NCI-H226 (cell line): ENCODE measurements at regions not wholly inside any gene's neighbourhood (a gene's known extent, or its start where the extent isn't known, plus 50 kb on each side); places are given as distances from the start of the nearest gene placed in this dataset.
"Not testable (repeated sequence)": the region's sequence is repeated elsewhere in the genome, so short reads cannot be mapped to it uniquely, and the experiment has no call there.

Source experiments
- DNase-seq: peaks from one replicate; pipeline ENCODE4 v3.0.0-alpha.2; 2015

GRCh38 chr5:8481007-8481406 lies 612.1 kb downstream of the MTRR start:
- DNase-seq: no peak

- DNase-seq: no peak
These were observed 622.3 kb downstream of the MTRR start for GRCh38 chr5:8491254-8491653.

GRCh38 chr5:8493176-8493575 lies 624.2 kb downstream of the MTRR start:
- no peak for DNase-seq

GRCh38 chr5:8500426-8500825 lies 631.5 kb downstream of the MTRR start:
- DNase-seq: no peak

GRCh38 chr5:8505196-8505595 lies 636.2 kb downstream of the MTRR start:
- DNase-seq: no peak

- no peak for DNase-seq
These were observed 639.3 kb downstream of the MTRR start for GRCh38 chr5:8508231-8508630.

- DNase-seq: no peak
These were observed 647.4 kb downstream of the MTRR start for GRCh38 chr5:8516356-8516755.

GRCh38 chr5:8517456-8517855 lies 648.5 kb downstream of the MTRR start:
- no peak for DNase-seq

GRCh38 chr5:8520917-8521316 lies 652.0 kb downstream of the MTRR start:
- DNase-seq: no peak

GRCh38 chr5:8521991-8522390 lies 653.0 kb downstream of the MTRR start:
- no peak for DNase-seq

GRCh38 chr5:8522646-8523045 lies 653.7 kb downstream of the MTRR start:
- no peak for DNase-seq

GRCh38 chr5:8523501-8523900 lies 654.6 kb downstream of the MTRR start:
- DNase-seq: no peak

- DNase-seq: no peak
These were observed 656.9 kb downstream of the MTRR start for GRCh38 chr5:8525819-8526218.

GRCh38 chr5:8528106-8528505 lies 659.2 kb downstream of the MTRR start:
- DNase-seq: no peak

- DNase-seq: no peak
These were observed 669.9 kb downstream of the MTRR start for GRCh38 chr5:8538821-8539220.

- DNase-seq: no peak
These were observed 671.4 kb downstream of the MTRR start for GRCh38 chr5:8540317-8540716.

GRCh38 chr5:8550921-8551320 lies 682.0 kb downstream of the MTRR start:
- no peak for DNase-seq

- no peak for DNase-seq
These were observed 684.4 kb downstream of the MTRR start for GRCh38 chr5:8553364-8553763.

GRCh38 chr5:8557728-8558127 lies 688.8 kb downstream of the MTRR start:
- DNase-seq: no peak

GRCh38 chr5:8560776-8561175 lies 691.8 kb downstream of the MTRR start:
- no peak for DNase-seq

GRCh38 chr5:8561224-8561840 lies 692.4 kb downstream of the MTRR start:
- DNase-seq: no peak

GRCh38 chr5:8561854-8562253 lies 692.9 kb downstream of the MTRR start:
- DNase-seq: no peak

- DNase-seq: not testable (repeated sequence)
These were observed 694.6 kb downstream of the MTRR start for GRCh38 chr5:8563540-8563939.

- DNase-seq: no peak
These were observed 699.9 kb downstream of the MTRR start for GRCh38 chr5:8568858-8569257.

GRCh38 chr5:8570528-8570927 lies 701.6 kb downstream of the MTRR start:
- DNase-seq: no peak

GRCh38 chr5:8576178-8576577 lies 707.2 kb downstream of the MTRR start:
- no peak for DNase-seq
